A549 (cell line): ENCODE measurements at regions not wholly inside any gene's neighbourhood (a gene's known extent, or its start where the extent isn't known, plus 50 kb on each side); places are given as distances from the start of the nearest gene placed in this dataset.

Experiments
- ATAC-seq, 2 experiments: fragments of 200-7000 bp in 1 of 2; fragments of >200 bp in 1 of 2; cut with Nextera tagmentation in 1 of 2; cut with Tn5 transposase in 1 of 2; 3 replicates each; pipeline versions ENCODE4 v1.8.0 to v1.9.1; 2018 to 2020; ENCODE audit warnings: mild to moderate bottlenecking in 1 of 2, moderate library complexity in 1 of 2
- CTCF ChIA-PET: fragments of 300-600 bp; sonication (Branson Sonifier 250); formaldehyde crosslinking; extraction: SDS; loops from one replicate; lab custom pipeline; 2021; ENCODE audit warnings: antibody characterized with exemption, inconsistent platforms; lab: Yijun Ruan, JAX
- POLR2A ChIA-PET: fragments of 350-600 bp; formaldehyde crosslinking; extraction: SDS; loops from one replicate; lab custom pipeline; 2021; ENCODE audit warnings: antibody characterized with exemption, inconsistent platforms; lab: Yijun Ruan, JAX
- DNase-seq, 2 experiments: peaks; one replicate each; pipeline versions ENCODE4 v3.0.0 to v3.0.0-alpha.2; 2011 to 2016; ENCODE audit warnings: low read depth in 1 of 2, low spot score in 1 of 2
- FAIRE-seq: peaks from 2 replicates; lab custom pipeline; 2011; peaks lifted over from hg19 to GRCh38; lab: Jason Lieb, UNC
- H3K27ac ChIP-seq, 2 experiments: fragments of >200 bp; sonication (Bioruptor Twin); formaldehyde crosslinking; 3 replicates each; pipeline ENCODE4 v1.5.1; 2016 to 2017
- H3K4me1 ChIP-seq: fragments of >200 bp; sonication (Bioruptor Twin); formaldehyde crosslinking; 3 replicates; pipeline ENCODE4 v1.6.1; 2016
- H3K4me2 ChIP-seq: fragments of >200 bp; sonication (Bioruptor Twin); formaldehyde crosslinking; 3 replicates; pipeline ENCODE4 v1.6.1; 2016
- H3K4me3 ChIP-seq: fragments of >200 bp; sonication (Bioruptor Twin); formaldehyde crosslinking; 3 replicates; pipeline ENCODE4 v1.5.1; 2016
- H3K9me3 ChIP-seq: fragments of >200 bp; sonication (Bioruptor Twin); formaldehyde crosslinking; 3 replicates; pipeline ENCODE4 v1.6.1; 2016
- CBX2 ChIP-seq: fragments of 200-600 bp; sonication (generic); IDR thresholded peaks from 2 replicates; pipeline ENCODE4 v1.6.1; 2016; ENCODE audit warnings: low read depth, mild to moderate bottlenecking, borderline replicate concordance
- CBX8 ChIP-seq: fragments of 200-600 bp; sonication (generic); IDR thresholded peaks from 2 replicates; pipeline ENCODE4 v1.6.1; 2016
- CEBPB ChIP-seq, 2 experiments: fragments of >200 bp in 1 of 2; sonication (Bioruptor Twin) in 1 of 2; formaldehyde crosslinking in 1 of 2; IDR thresholded peaks; 2 replicates each; pipeline ENCODE4 v1.6.1; 2012 to 2016
- CHD2 ChIP-seq: fragments of 150-350 bp; IDR thresholded peaks from 2 replicates; pipeline ENCODE4 v1.6.1; 2014; ENCODE audit warnings: low read length; ENCODE audit not compliant: partially characterized antibody
- CTCF ChIP-seq: fragments of >200 bp; sonication (Bioruptor Twin); formaldehyde crosslinking; IDR thresholded peaks from 3 replicates; pipeline ENCODE4 v1.5.1; 2016
- EHF ChIP-seq: fragments of 250-450 bp; sonication (Bioruptor Pico); IDR thresholded peaks from 2 replicates; pipeline ENCODE4 v1.5.0; 2020; ENCODE audit warnings: mild to moderate bottlenecking
- EHMT2 ChIP-seq: fragments of 200-600 bp; sonication (generic); IDR thresholded peaks from 2 replicates; pipeline ENCODE4 v1.6.1; 2016; ENCODE audit warnings: antibody characterized with exemption, low read depth, mild to moderate bottlenecking, moderate library complexity
- ELK1 ChIP-seq: fragments of 150-350 bp; IDR thresholded peaks from 2 replicates; pipeline ENCODE4 v1.6.1; 2014; ENCODE audit warnings: low read depth, mild to moderate bottlenecking, low read length
- EP300 ChIP-seq, 2 experiments: fragments of >200 bp; sonication (Bioruptor Twin); formaldehyde crosslinking; IDR thresholded peaks; 2 replicates in 1 of 2; 3 replicates in 1 of 2; pipeline ENCODE4 v1.6.1; 2016 to 2017
- FOSB ChIP-seq: fragments of 250-450 bp; sonication (Bioruptor Pico); IDR thresholded peaks from 2 replicates; pipeline ENCODE4 v1.5.0; 2020; ENCODE audit warnings: mild to moderate bottlenecking, moderate library complexity
- HDAC2 ChIP-seq: fragments of 200-600 bp; sonication (generic); IDR thresholded peaks from 2 replicates; pipeline ENCODE4 v1.6.1; 2016
- HMGXB4 ChIP-seq: fragments of 250-450 bp; sonication (Bioruptor Pico); IDR thresholded peaks from 2 replicates; pipeline ENCODE4 v1.5.0; 2021; ENCODE audit warnings: mild to moderate bottlenecking, moderate library complexity, borderline replicate concordance
- HOXB13 ChIP-seq: fragments of 250-450 bp; sonication (Bioruptor Pico); IDR thresholded peaks from 2 replicates; pipeline ENCODE4 v1.5.0; 2020; ENCODE audit warnings: low read depth, mild to moderate bottlenecking, moderate library complexity
- HOXB5 ChIP-seq: fragments of 250-450 bp; sonication (Bioruptor Pico); IDR thresholded peaks from 2 replicates; pipeline ENCODE4 v1.5.0; 2020; ENCODE audit warnings: mild to moderate bottlenecking, moderate library complexity
- JUN ChIP-seq, 2 experiments: fragments of >200 bp; sonication (Bioruptor Twin); formaldehyde crosslinking; IDR thresholded peaks; 2 replicates in 1 of 2; 3 replicates in 1 of 2; pipeline ENCODE4 v1.6.1; 2016 to 2017
- KDM1A ChIP-seq: fragments of 200-600 bp; sonication (generic); IDR thresholded peaks from 2 replicates; pipeline ENCODE4 v1.6.1; 2016; ENCODE audit warnings: low read depth, mild to moderate bottlenecking
- MAFK ChIP-seq: fragments of 450-650 bp; IDR thresholded peaks from 2 replicates; pipeline ENCODE4 v1.6.1; 2014; ENCODE audit not compliant: partially characterized antibody
- MYC ChIP-seq: IDR thresholded peaks from 2 replicates; pipeline ENCODE4 v1.6.1; 2012; ENCODE audit warnings: mild to moderate bottlenecking, inconsistent platforms, low read length, improper control_type of control experiment, borderline replicate concordance
- NFE2L2 ChIP-seq: fragments of 150-350 bp; conservative IDR thresholded peaks from 2 replicates; pipeline ENCODE4 v1.6.1; 2014; ENCODE audit warnings: low read length
- NR3C1 ChIP-seq: fragments of >200 bp; sonication (Bioruptor Twin); formaldehyde crosslinking; IDR thresholded peaks from 3 replicates; pipeline ENCODE4 v1.6.1; 2017
- PHF8 ChIP-seq: fragments of 200-600 bp; sonication (generic); IDR thresholded peaks from 2 replicates; pipeline ENCODE4 v1.6.1; 2016; ENCODE audit warnings: low read depth, mild to moderate bottlenecking, antibody characterized with exemption, moderate library complexity, borderline replicate concordance
- POLR2AphosphoS2 ChIP-seq: conservative IDR thresholded peaks from 2 replicates; pipeline ENCODE4 v1.6.1; 2012; ENCODE audit warnings: low read length, improper control_type of control experiment, inconsistent platforms
- RAD21 ChIP-seq, 2 experiments: fragments of >200 bp in 1 of 2; sonication (Bioruptor Twin) in 1 of 2; formaldehyde crosslinking in 1 of 2; IDR thresholded peaks in 1 of 2; conservative IDR thresholded peaks in 1 of 2; 2 replicates in 1 of 2; 3 replicates in 1 of 2; pipeline ENCODE4 v1.6.1; 2012 to 2018; ENCODE audit warnings: inconsistent platforms in 1 of 2
- REST ChIP-seq: fragments of 200-600 bp; sonication (generic); IDR thresholded peaks from 2 replicates; pipeline ENCODE4 v1.6.1; 2016; ENCODE audit warnings: antibody characterized with exemption, mild to moderate bottlenecking, moderate library complexity
- RNF2 ChIP-seq: fragments of 200-600 bp; sonication (generic); IDR thresholded peaks from 2 replicates; pipeline ENCODE4 v1.6.1; 2016; ENCODE audit warnings: low read depth, mild to moderate bottlenecking, antibody characterized with exemption, moderate library complexity, borderline replicate concordance
- SMC3 ChIP-seq: fragments of >200 bp; sonication (Bioruptor Twin); formaldehyde crosslinking; IDR thresholded peaks from 3 replicates; pipeline ENCODE4 v1.6.1; 2018; ENCODE audit warnings: inconsistent platforms
- SREBF2 ChIP-seq: fragments of 450-650 bp; IDR thresholded peaks from 2 replicates; pipeline ENCODE4 v1.6.1; 2014; ENCODE audit warnings: mild to moderate bottlenecking, moderate library complexity
- TP53 ChIP-seq: fragments of 250-450 bp; sonication (Bioruptor Pico); IDR thresholded peaks from 2 replicates; pipeline ENCODE4 v1.5.0; 2021; ENCODE audit warnings: mild to moderate bottlenecking, moderate library complexity
- WGBS: methylation state at CpG from one replicate; pipeline ENCODE4 v1.1.6; 2017; ENCODE audit errors: missing lambda C conversion rate; 5-methylcytosine and 5-hydroxymethylcytosine counted together

GRCh38 chr1:59180735-59181134 is 116.2 kb upstream of the FGGY start:
- DNase-seq (no peak), ATAC-seq (no peak), FAIRE-seq (no peak)
- no peak overlapping the region for H3K4me2 ChIP-seq
- WGBS: 74% methylated on average over 2 of the region's 2 CpGs
- no peaks in the 10 kb centered on the region for H3K9me3 ChIP-seq
- H3K4me1 ChIP-seq: no peaks in the 10 kb centered on the region
- CTCF ChIA-PET: interaction anchor here (1.4 kb wide), 1 partner anchor 32 kb away, joined by 4 read pairs; no protein-coding TSS in a partner anchor
- POLR2A ChIA-PET: no interaction called here
- TF ChIP-seq CHD2 (no peak), MAFK (no peak), EP300 (IDR thresholded peaks at IDR 0.05) (no peak), JUN (IDR thresholded peaks at IDR 0.05) (no peak), HOXB5 (CRISPR knock-in tag) (no peak), CBX8 (no peak), KDM1A (no peak), NFE2L2 (no peak), HDAC2 (no peak), SMC3 (no peak), EHMT2 (no peak), PHF8 (no peak), ELK1 (no peak), TP53 (CRISPR knock-in tag) (no peak), CEBPB (IDR thresholded peaks at IDR 0.05) (no peak), HMGXB4 (no peak), NR3C1 (no peak), EHF (CRISPR knock-in tag) (no peak), FOSB (CRISPR knock-in tag) (no peak)
- H3K4me3 ChIP-seq: no peak overlapping the region
- no peak overlapping the region for H3K27ac ChIP-seq

- Histone ChIP-seq H3K4me1 (no peaks in the 10 kb centered on the region), H3K4me2 (no peak overlapping the region), H3K27ac (no peak overlapping the region), H3K9me3 (no peaks in the 10 kb centered on the region), H3K4me3 (no peak overlapping the region)
- TF ChIP-seq EP300 (IDR thresholded peaks at IDR 0.05) (no peak), CEBPB (IDR thresholded peaks at IDR 0.05) (no peak)
- WGBS: 50% methylated on average over 3 of the region's 3 CpGs
- POLR2A ChIA-PET: no interaction called here
- DNase-seq: no peak
- CTCF ChIA-PET: no interaction called here
- ATAC-seq: no peak
- no peak for FAIRE-seq
Observed at GRCh38 chr1:59183749-59184317, 113.1 kb upstream of the FGGY start.

- H3K4me1 ChIP-seq: no peaks in the 10 kb centered on the region
- DNase-seq (no peak), FAIRE-seq (no peak), ATAC-seq (no peak)
- WGBS: 88% methylated on average over 5 of the region's 5 CpGs
- H3K27ac ChIP-seq: no peak overlapping the region
- CTCF ChIA-PET: no interaction called here
- no peak overlapping the region for H3K4me2 ChIP-seq
- H3K4me3 ChIP-seq: no peak overlapping the region
- no peaks in the 10 kb centered on the region for H3K9me3 ChIP-seq
- POLR2A ChIA-PET: no interaction called here
- TF ChIP-seq REST: no peak
- TF ChIP-seq SREBF2: no peak
- TF ChIP-seq HOXB13 (CRISPR knock-in tag): no peak
- TF ChIP-seq RAD21 (conservative IDR thresholded peaks at IDR 0.05 in 1 of 2, IDR thresholded peaks at IDR 0.05 in 1 of 2): no peak
- TF ChIP-seq SMC3: no peak
- no peak for TF ChIP-seq RNF2
- TF ChIP-seq CTCF: no peak
- no peak for TF ChIP-seq MYC
- no peak for TF ChIP-seq POLR2AphosphoS2
- TF ChIP-seq CBX2: no peak
Observed at GRCh38 chr1:59184365-59184905, 112.5 kb upstream of the FGGY start.
